ENCODE measurements at regions not wholly inside any gene's neighbourhood (a gene's known extent, or its start where the extent isn't known, plus 50 kb on each side); places are given as distances from the start of the nearest gene placed in this dataset.

DNA sequence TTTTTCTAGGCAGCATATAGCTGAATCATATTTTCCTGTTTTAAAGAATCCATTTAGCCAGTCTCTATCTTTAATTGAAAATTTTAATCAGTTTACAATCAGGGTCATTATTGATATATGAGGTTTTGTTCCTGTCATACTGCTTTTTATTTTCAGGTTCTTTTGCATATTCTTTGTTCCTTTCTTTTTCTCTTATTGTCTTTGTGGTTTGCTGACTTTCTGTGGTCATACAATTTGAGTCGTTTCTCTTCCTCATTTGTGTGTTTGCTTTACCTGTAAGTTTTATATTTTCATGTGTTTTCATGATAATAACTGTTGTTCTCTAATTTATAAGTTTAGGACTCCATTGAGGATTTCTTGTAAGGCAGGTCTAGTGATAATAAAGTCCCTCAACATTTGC, 812.6 kb downstream of the DACH1 start:
- no peak overlapping the region for H3K27ac ChIP-seq (ENCODE audit: low read length)
- ATAC-seq, result no peak
- BruUV-seq (replicated peaks), result no TSS peak
- no peak overlapping the region for H3K4me2 ChIP-seq (ENCODE audit: low read length)
- POLR2A ChIA-PET (ENCODE audit: unreplicated experiment), result no interaction called here
- TF ChIP-seq EZH2phosphoT487 (IDR thresholded peaks at IDR 0.05; ENCODE audit: borderline replicate concordance, low read length) (no peak), EZH2 (IDR thresholded peaks at IDR 0.05; ENCODE audit: low read length, unreplicated experiment) (no peak), CTCF (conservative IDR thresholded peaks at IDR 0.05; ENCODE audit: low read depth, low read length) (no peak)
- H3K79me2 ChIP-seq (ENCODE audit: low read length), result no peaks in the 10 kb centered on the region
- CTCF ChIA-PET, result no interaction called here
- no peak for DNase-seq
- no peaks in the 10 kb centered on the region for H3K36me3 ChIP-seq (ENCODE audit: low read depth, low read length)
- H3F3A ChIP-seq (ENCODE audit: low read length, unreplicated experiment), result no peaks in the 10 kb centered on the region
- H3K27me3 ChIP-seq (ENCODE audit: low read length), result no peaks in the 10 kb centered on the region
- no peaks in the 10 kb centered on the region for H3K4me1 ChIP-seq (ENCODE audit: insufficient read depth, low read length)
- no peak overlapping the region for H3K9ac ChIP-seq (ENCODE audit: low read length)
- H4K20me1 ChIP-seq (ENCODE audit: low read length), result no peaks in the 10 kb centered on the region
- H3K4me3 ChIP-seq (ENCODE audit: low read length), result no peak overlapping the region
- H2AFZ ChIP-seq (ENCODE audit: low read length), result no peak overlapping the region
- no peaks in the 10 kb centered on the region for H3K9me3 ChIP-seq (ENCODE audit: low read length)
- H3K9me2 ChIP-seq (replicated peaks; ENCODE audit: low read length), result no peaks in the 10 kb centered on the region
- intact Hi-C loops (cut with micrococcal nuclease), result no loop called here

- TF ChIP-seq EZH2phosphoT487 (IDR thresholded peaks at IDR 0.05; ENCODE audit: borderline replicate concordance, low read length), result no peak
- TF ChIP-seq CTCF (conservative IDR thresholded peaks at IDR 0.05; ENCODE audit: low read depth, low read length), result no peak
- TF ChIP-seq EZH2 (IDR thresholded peaks at IDR 0.05; ENCODE audit: low read length, unreplicated experiment), result no peak
- H3F3A ChIP-seq (ENCODE audit: low read length, unreplicated experiment), result no peaks in the 10 kb centered on the region
- no peaks in the 10 kb centered on the region for H4K20me1 ChIP-seq (ENCODE audit: low read length)
- no TSS peak for BruUV-seq (replicated peaks)
- POLR2A ChIA-PET (ENCODE audit: unreplicated experiment), result no interaction called here
- no peak overlapping the region for H3K4me3 ChIP-seq (ENCODE audit: low read length)
- H3K79me2 ChIP-seq (ENCODE audit: low read length), result no peaks in the 10 kb centered on the region
- ATAC-seq (no peak), DNase-seq (no peak)
- no peak overlapping the region for H3K4me2 ChIP-seq (ENCODE audit: low read length)
- CTCF ChIA-PET, result no interaction called here
- H3K27me3 ChIP-seq (ENCODE audit: low read length), result no peaks in the 10 kb centered on the region
- H3K27ac ChIP-seq (ENCODE audit: low read length), result no peak overlapping the region
- H3K9ac ChIP-seq (ENCODE audit: low read length), result no peak overlapping the region
- H3K9me3 ChIP-seq (ENCODE audit: low read length), result no peaks in the 10 kb centered on the region
- no peak overlapping the region for H2AFZ ChIP-seq (ENCODE audit: low read length)
- H3K9me2 ChIP-seq (replicated peaks; ENCODE audit: low read length), result no peaks in the 10 kb centered on the region
- intact Hi-C loops (cut with micrococcal nuclease), result no loop called here
- no peaks in the 10 kb centered on the region for H3K36me3 ChIP-seq (ENCODE audit: low read depth, low read length)
- H3K4me1 ChIP-seq (ENCODE audit: insufficient read depth, low read length), result no peaks in the 10 kb centered on the region
Measured at GRCh38 chr13:71051573-71051972, 815.4 kb downstream of the DACH1 start.

- ChIA-PET CTCF (no interaction called here), POLR2A (ENCODE audit: unreplicated experiment) (no interaction called here)
- Histone ChIP-seq H4K20me1 (ENCODE audit: low read length) (no peaks in the 10 kb centered on the region), H3K4me3 (ENCODE audit: low read length) (no peak overlapping the region), H3K4me1 (ENCODE audit: insufficient read depth, low read length) (no peaks in the 10 kb centered on the region), H3K9me2 (replicated peaks; ENCODE audit: low read length) (no peaks in the 10 kb centered on the region), H2AFZ (ENCODE audit: low read length) (no peak overlapping the region), H3F3A (ENCODE audit: low read length, unreplicated experiment) (no peaks in the 10 kb centered on the region), H3K36me3 (ENCODE audit: low read depth, low read length) (no peaks in the 10 kb centered on the region), H3K4me2 (ENCODE audit: low read length) (no peak overlapping the region), H3K27me3 (ENCODE audit: low read length) (no peaks in the 10 kb centered on the region), H3K9me3 (ENCODE audit: low read length) (no peaks in the 10 kb centered on the region), H3K27ac (ENCODE audit: low read length) (no peak overlapping the region), H3K79me2 (ENCODE audit: low read length) (no peaks in the 10 kb centered on the region), H3K9ac (ENCODE audit: low read length) (no peak overlapping the region)
- DNase-seq (no peak), ATAC-seq (no peak)
- no TSS peak for BruUV-seq (replicated peaks)
- intact Hi-C loops (cut with micrococcal nuclease), result no loop called here
- TF ChIP-seq CTCF (conservative IDR thresholded peaks at IDR 0.05; ENCODE audit: low read depth, low read length) (no peak), EZH2 (IDR thresholded peaks at IDR 0.05; ENCODE audit: low read length, unreplicated experiment) (no peak), EZH2phosphoT487 (IDR thresholded peaks at IDR 0.05; ENCODE audit: borderline replicate concordance, low read length) (no peak)
Measured at GRCh38 chr13:71046360-71047079, 820.5 kb downstream of the DACH1 start.
